ENCODE measurements at regions not wholly inside any gene's neighbourhood (a gene's known extent, or its start where the extent isn't known, plus 50 kb on each side); places are given as distances from the start of the nearest gene placed in this dataset.
"Not testable (repeated sequence)": the region's sequence is repeated elsewhere in the genome, so short reads cannot be mapped to it uniquely, and the experiment has no call there.

GRCh38 chr10:3942937-3943489, 158.0 kb upstream of the KLF6 start:
- DNase-seq (ENCODE audit: low read depth in 2 of 2): no peak

DNA sequence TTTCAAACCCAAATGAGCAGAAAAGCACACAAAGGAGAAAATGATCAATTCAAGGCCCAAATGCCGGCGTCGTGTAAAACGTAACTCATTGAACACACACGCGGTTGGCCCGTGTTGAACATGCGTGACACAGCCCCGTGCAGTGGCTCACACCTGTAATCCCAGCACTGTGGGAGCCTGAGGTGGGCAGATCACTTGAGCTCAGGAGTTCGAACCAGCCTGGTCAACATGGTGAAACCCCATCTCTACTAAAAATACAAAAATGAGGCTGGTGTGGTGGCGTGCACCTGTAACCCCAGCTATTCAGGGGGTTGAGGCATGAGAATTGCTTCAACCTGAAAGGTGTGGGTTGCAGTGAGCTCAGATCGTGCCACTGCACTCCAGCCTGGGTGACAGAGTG, 156.7 kb upstream of the KLF6 start:
- DNase-seq (ENCODE audit: low read depth in 2 of 2): no peak

GRCh38 chr10:3936422-3937040, 151.5 kb upstream of the KLF6 start:
- no peak for DNase-seq (ENCODE audit: low read depth in 2 of 2)

DNA sequence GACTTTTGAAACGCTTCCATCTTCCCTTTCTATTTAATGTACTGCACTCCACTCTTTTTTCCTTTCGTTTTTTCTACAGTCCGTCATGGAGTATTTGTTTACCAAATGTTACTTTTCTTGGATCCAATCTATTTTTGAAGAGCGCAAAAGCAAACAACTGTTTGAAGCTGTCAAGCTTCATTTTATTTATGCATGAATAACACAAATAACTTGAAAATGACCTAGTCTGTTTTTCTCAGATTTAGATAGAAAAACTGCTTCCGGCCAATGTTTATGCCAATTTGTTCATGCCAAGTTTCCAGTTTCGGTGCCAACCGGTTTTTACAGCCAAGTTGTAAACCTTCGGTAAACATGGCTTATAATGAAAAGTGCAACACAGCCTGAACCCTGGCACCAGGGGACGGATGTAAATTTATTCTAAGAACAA, 150.9 kb upstream of the KLF6 start:
- no peak for DNase-seq (ENCODE audit: low read depth in 2 of 2)

GRCh38 chr10:3935141-3935540, 150.1 kb upstream of the KLF6 start:
- peak; percentile 58 to 73 for DNase-seq (ENCODE audit: low read depth in 2 of 2)

- DNase-seq (ENCODE audit: low read depth in 2 of 2): no peak
These were observed 148.7 kb upstream of the KLF6 start for GRCh38 chr10:3933733-3934132.

GRCh38 chr10:3932597-3933375, 147.8 kb upstream of the KLF6 start:
- no peak for DNase-seq (ENCODE audit: low read depth in 2 of 2)

- DNase-seq (ENCODE audit: low read depth in 2 of 2): no peak
These were observed 146.9 kb upstream of the KLF6 start for GRCh38 chr10:3931901-3932300.

DNA sequence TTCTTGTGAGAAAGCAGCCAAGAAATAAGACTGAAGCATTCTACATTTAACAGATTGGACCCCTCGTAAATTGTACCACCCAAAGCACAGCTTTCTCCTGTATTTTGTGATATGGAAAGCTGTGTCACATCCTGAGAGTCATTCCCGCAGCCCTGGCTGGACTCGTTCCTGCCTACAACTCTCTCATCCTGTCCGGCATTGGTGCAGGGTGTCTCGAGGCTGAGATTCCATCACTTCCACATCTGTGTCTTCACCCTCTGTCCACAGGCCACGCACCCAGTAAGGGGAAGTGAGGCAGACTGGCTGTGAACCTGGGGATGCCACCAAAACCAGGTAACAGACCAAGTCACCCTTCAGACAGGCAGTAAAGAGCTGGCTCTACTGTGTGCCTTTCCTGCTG, 146.2 kb upstream of the KLF6 start:
- DNase-seq (ENCODE audit: low read depth in 2 of 2): no peak

DNA sequence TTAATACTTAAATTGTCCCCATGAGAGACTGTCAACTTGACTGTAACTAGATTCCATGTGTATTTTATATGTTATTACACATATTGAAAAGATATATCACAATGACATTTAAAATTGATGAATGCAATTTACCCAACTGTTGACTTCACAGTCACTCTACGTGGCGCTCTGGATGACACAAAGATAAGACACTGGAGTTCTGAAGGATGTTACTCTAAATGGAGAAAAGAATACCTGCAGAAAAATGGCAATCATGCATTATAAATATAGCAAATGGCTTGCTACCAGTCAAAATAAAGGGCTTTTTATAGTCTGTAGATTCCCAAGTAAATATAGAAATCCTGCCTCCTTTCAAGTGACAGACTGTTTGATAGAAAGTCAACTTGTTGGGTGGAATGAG, 143.6 kb upstream of the KLF6 start:
- no peak for DNase-seq (ENCODE audit: low read depth in 2 of 2)

GRCh38 chr10:3928078-3928477, 143.1 kb upstream of the KLF6 start:
- DNase-seq (ENCODE audit: low read depth in 2 of 2): no peak

DNA sequence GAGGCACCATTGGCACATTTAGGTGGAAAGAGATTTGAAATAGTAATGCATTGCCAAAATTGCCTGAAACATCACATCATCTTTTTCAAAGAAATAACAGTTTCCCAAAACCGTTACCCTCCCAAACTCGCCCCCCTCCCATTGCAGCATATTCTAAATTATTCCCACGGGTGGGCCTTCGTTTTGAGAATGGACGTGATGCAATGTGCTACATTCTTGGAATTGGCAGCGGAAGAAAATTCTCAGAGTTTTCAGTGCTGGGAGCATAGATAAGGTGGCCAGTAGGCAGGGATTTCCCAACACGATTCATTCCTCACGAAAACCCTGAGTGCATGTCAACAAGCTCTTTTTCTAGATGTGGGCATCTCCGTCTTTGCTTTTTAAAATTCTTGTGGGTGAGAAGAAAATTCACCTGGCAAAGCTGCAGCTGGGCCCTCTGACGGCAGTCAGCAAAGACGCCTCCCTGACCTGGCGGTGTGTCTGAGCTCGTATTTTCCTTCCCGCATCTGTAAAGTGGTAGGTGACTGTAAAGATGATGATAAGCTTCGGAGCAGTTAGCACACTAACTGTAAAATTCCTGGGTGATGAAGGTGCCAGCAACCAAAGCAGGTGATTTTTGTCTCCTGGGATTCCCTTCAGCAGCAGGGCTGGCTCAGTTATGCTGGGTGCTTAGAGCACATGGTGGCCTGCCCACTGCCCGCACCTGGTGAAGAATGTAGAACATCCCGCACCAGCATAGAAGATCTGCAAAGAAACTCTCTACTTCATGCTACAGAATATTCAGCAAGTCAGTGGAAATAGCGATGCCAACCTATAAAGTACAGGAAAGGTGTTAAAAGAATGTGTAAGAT, 141.9 kb upstream of the KLF6 start:
- DNase-seq (ENCODE audit: low read depth in 2 of 2): no peak

DNA sequence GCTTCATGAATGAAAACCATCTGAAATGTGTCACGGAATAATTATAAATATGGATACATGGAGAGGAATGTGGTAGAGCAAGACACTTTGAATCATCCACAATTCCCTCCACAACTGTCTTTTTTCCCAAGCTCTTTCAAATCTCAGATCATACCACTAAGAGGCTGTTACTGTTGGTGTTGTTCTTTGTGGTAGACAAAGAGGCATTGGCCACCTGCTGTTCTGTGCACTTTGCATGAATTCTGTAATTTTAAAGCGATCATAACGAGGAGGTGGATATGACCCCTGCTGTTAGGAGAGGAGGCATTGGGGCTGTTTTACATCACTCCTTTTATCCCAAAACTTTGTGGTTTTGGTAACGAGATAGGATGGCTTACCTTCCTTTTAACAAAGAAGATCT, 141.2 kb upstream of the KLF6 start:
- no peak for DNase-seq (ENCODE audit: low read depth in 2 of 2)

DNA sequence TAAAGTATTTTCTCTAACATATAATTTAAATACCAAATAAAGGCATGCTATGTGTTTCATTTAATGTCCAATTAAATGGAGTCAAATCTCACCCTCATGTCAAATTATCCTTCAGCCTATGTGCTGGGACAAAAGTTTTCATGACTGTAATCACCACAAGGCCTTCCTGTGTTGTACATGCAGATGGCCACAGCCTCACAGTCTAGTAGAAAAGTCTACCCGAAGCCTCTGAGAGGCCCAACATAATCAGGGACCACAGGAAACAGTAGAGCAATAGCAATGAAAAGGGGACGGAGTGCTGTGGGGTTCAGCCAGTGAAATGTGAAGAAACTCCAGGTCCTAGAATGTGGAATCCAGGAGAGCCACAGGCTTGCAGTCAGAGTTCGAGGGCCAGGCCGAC, 140.2 kb upstream of the KLF6 start:
- DNase-seq (ENCODE audit: low read depth in 2 of 2): no peak

GRCh38 chr10:3924344-3924743, 139.3 kb upstream of the KLF6 start:
- DNase-seq (ENCODE audit: low read depth in 2 of 2): no peak

DNA sequence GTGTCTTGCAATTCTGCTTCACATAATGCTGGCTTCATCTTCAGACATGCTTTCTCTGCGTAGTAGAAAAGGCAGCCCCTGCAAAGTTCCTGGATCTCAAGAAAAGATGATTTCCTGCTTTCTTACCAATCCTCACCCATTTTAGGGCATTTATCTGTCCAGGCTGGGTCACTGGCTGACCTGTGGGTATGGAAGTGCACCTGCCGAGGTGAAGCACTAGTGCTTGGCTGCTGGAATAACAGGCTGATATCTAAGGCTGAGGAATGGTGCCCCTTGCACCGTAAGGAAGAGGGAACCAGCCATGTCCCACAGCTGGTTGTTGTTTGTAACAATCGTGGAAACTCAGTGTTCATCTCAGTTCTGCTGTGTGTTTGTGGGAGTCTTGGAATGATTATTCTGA, 138.0 kb upstream of the KLF6 start:
- DNase-seq (ENCODE audit: low read depth in 2 of 2): no peak

DNA sequence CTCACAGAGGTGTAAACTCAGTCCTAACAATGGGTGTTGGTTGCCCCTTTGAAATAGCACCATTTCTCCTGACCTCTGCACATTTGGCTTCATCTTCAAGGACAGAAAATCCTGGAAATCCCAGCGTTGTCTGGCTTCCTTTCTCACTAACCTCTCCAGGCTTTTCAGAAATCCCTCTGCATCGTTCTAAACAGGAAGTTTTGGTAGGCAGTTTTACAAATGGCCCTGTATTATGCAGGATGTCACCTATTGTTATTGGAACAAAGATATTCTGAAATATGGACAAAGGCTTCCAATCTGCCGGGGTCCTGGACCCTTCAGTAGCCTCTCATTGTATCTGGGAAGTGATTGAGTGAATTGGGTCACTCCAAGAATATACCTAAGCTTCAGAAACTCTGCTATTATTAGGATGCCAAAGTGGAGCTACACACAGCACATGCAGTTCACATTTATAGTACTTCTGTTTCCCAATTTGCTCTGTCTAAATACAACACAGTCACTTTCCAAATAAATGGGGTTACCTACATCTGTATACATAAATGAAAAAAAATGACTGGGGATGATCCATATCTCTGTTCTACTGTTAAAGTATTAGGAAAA, 134.8 kb upstream of the KLF6 start:
- no peak for DNase-seq (ENCODE audit: low read depth in 2 of 2)

GRCh38 chr10:3917392-3917791, 132.4 kb upstream of the KLF6 start:
- DNase-seq (ENCODE audit: low read depth in 2 of 2): not testable (repeated sequence)

DNA sequence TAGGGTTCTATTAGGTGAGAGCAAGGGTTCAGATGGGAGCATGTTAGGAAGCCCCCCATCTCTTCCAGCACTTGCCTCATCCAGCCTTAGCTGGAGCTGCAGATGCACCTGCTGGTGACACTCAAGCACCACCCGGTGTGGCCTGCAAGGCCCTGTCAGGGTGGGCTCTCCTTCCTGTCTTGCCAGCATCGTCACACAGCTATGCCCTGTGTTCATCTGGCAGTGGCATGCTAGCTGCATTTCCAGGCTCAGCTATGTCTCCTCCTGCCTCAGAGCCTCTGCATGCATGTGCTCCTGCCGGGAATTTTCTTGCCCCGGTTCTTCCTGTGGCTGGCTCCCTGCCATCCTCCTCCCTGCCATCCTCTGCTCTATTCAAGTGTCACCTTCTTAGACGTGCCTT, 129.7 kb upstream of the KLF6 start:
- no peak for DNase-seq (ENCODE audit: low read depth in 2 of 2)

DNA sequence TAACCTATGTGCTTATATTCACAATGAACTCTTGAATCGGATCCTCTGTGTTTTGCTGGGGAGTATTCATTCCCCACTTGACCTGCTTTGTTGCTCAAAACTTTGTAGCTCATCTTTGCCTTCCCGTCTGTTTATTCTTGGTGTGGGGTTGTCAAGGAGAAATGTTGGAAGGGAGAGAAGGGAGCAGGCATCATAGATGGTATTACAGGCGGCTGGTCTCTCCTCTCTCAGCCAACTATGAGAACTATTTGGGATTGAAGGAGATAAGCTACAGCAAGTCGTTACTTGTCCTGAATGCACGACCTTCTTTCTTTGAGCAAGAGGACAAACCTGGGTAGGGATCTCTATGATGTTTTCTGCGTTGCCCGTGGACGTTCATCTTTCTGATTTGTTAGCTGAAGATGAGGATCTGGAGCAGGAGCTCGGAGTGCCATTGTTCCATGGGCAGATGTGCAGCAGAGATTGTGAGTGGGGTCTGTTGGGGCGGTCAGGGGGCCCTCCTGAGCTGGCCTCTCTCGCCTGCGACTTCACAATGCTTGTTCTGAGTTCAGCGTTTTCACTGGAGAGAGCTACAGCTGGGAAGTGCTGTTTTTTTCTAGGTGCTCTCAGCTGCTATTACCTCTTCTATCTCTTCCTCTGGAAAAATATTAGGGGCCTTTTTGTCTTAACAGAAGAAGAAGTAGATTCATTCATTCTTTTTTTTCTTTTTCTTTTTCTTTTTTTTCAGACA, 126.9 kb upstream of the KLF6 start:
- DNase-seq (ENCODE audit: low read depth in 2 of 2): no peak

DNA sequence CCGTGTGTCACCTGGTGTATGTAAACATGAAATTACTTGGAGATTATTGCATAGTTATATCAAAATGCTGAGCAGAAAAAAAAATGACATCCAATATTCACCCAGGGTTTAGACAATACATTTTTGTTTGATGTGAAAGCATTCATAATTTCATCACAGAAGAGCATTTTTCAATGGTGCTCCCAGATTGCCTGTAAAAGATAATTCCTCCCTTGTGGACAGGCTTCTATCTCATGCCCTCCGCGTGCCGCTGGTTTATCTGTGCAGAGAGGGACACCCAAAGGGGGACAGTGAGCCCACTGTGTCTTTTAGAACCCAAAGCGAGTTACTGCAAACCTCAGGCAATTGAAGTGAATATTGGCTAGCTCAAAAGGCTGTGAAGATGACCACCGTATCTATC, 126.2 kb upstream of the KLF6 start:
- no peak for DNase-seq (ENCODE audit: low read depth in 2 of 2)
